ENCODE measurements at regions not wholly inside any gene's neighbourhood (a gene's known extent, or its start where the extent isn't known, plus 50 kb on each side); places are given as distances from the start of the nearest gene placed in this dataset.

DNA sequence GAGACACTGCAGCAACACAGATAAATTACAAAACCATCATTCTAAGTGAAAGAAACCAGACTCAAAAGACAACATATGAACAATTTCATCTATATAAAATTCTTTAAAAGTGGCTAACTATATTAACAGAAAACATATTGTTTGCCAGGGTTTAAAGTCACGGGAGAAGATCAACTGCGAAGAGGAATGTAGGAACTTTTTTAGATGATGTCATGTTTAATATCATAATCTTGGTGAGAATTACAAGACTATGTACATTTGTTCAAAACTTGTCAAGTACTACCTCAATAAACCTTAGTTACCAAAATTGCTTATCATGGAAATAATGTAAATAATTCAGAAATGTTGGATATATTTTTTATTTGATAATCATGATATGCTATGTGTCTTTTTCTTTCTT, 395.1 kb upstream of the PLSCR5 start:
- TF ChIP-seq NFIC (IDR thresholded peaks at IDR 0.05; ENCODE audit: borderline replicate concordance) (no peak), USF1 (IDR thresholded peaks at IDR 0.05; ENCODE audit: borderline replicate concordance, low read depth) (no peak), CTCF (IDR thresholded peaks at IDR 0.05) (no peak), TEAD4 (IDR thresholded peaks at IDR 0.05; ENCODE audit: borderline replicate concordance, insufficient read depth) (no peak), RCOR1 (IDR thresholded peaks at IDR 0.05; ENCODE audit: low read length) (no peak)
- TF ChIP-seq, protein P1, sequence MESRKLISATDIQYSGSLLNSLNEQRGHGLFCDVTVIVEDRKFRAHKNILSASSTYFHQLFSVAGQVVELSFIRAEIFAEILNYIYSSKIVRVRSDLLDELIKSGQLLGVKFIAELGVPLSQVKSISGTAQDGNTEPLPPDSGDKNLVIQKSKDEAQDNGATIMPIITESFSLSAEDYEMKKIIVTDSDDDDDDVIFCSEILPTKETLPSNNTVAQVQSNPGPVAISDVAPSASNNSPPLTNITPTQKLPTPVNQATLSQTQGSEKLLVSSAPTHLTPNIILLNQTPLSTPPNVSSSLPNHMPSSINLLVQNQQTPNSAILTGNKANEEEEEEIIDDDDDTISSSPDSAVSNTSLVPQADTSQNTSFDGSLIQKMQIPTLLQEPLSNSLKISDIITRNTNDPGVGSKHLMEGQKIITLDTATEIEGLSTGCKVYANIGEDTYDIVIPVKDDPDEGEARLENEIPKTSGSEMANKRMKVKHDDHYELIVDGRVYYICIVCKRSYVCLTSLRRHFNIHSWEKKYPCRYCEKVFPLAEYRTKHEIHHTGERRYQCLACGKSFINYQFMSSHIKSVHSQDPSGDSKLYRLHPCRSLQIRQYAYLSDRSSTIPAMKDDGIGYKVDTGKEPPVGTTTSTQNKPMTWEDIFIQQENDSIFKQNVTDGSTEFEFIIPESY (IDR thresholded peaks at IDR 0.05; ENCODE audit: borderline replicate concordance, low read depth) = no peak

All from SK-N-SH (cell line).